ENCODE measurements at regions not wholly inside any gene's neighbourhood (a gene's known extent, or its start where the extent isn't known, plus 50 kb on each side); places are given as distances from the start of the nearest gene placed in this dataset.
"Not testable (repeated sequence)": the region's sequence is repeated elsewhere in the genome, so short reads cannot be mapped to it uniquely, and the experiment has no call there.

GRCh38 chr16:22583195-22583594 is 72.5 kb downstream of the NPIPB5 start:
- TF ChIP-seq CTCF, POLR2A (IDR thresholded peaks at IDR 0.05): not testable (repeated sequence)

Data from esophagus squamous epithelium (tissue), 4 donors.